Spinal cord (tissue), 9 donors: ENCODE measurements at regions not wholly inside any gene's neighbourhood (a gene's known extent, or its start where the extent isn't known, plus 50 kb on each side); places are given as distances from the start of the nearest gene placed in this dataset.

Experiments
- DNase-seq, 6 donors: peaks; one replicate each; pipeline versions ENCODE4 v3.0.0 to v3.0.0-alpha.2; 2013 to 2015; ENCODE audit warnings: low spot score in 6 of 6, low read depth in 4 of 6
- H3K27ac ChIP-seq: one replicate; pipeline ENCODE4 v1.5.1; 2013; ENCODE audit warnings: low read depth, low read length, control low read depth
- H3K27me3 ChIP-seq: one replicate; pipeline ENCODE4 v1.6.1; 2013; ENCODE audit warnings: low read length; ENCODE audit not compliant: control insufficient read depth, insufficient read depth
- H3K36me3 ChIP-seq: one replicate; pipeline ENCODE4 v1.6.1; 2013; ENCODE audit warnings: low read length; ENCODE audit not compliant: control insufficient read depth, insufficient read depth
- H3K4me1 ChIP-seq: one replicate; pipeline ENCODE4 v1.6.1; 2013; ENCODE audit warnings: low read length; ENCODE audit not compliant: control insufficient read depth, insufficient read depth
- H3K4me3 ChIP-seq: one replicate; pipeline ENCODE4 v1.5.1; 2013; ENCODE audit warnings: low read depth, low read length, control low read depth
- H3K9me3 ChIP-seq: one replicate; pipeline ENCODE4 v1.6.1; 2013; ENCODE audit warnings: low read length; ENCODE audit not compliant: control insufficient read depth, insufficient read depth
- WGBS: methylation state at CpG from one replicate; pipeline ENCODE4 v1.1.5; 2013; ENCODE audit warnings: missing lambda C conversion rate; ENCODE audit not compliant: insufficient coverage; 5-methylcytosine and 5-hydroxymethylcytosine counted together
- donor health status: healthy.

DNA sequence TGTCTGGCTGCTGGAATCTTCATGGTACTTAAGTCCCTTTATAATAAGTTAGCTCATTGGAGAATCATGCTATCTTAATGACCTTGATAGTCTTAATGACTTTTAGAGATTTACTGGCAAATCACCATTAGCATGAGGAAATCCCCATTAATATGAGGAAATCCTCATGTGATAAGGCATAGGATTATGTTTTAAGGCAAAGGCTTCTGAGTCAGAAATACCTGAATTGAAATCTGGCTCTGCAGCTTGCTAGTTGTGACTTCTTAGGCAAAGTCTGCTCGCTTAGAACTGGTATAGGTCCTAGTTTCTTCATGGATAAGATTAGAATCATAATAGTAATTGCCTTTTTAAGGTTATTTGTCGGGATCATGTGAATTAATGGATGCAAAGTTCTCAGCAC, 190.2 kb upstream of the BANK1 start:
- H3K27ac ChIP-seq = no peak overlapping the region
- 100% methylated on average over 2 of the region's 2 CpGs for WGBS

DNA sequence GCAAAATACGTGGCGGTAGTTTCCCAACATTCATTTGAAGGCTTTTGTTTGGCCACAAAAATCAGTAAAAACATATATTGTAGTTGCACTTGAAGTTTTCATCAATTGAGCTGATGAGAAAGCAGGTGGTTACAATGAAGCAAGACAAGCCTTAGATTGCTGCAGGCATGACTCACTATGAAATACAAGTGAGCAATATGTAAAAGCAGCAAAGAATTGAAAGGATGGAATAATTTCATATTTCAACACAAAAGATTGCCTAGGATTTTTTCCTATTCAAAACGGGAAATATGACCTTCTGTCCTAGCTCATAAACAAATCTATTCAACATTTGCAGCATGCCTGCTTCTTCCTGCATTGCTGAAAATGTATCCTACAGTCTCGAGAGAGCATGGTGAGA, 190.9 kb upstream of the BANK1 start:
- Histone ChIP-seq H3K27me3 (no peaks in the 10 kb centered on the region), H3K27ac (no peak overlapping the region), H3K36me3 (no peaks in the 10 kb centered on the region), H3K4me3 (no peak overlapping the region), H3K9me3 (no peaks in the 10 kb centered on the region), H3K4me1 (no peaks in the 10 kb centered on the region)
- no peak for DNase-seq
- WGBS = 100% methylated on average over 1 of the region's 4 CpGs

More for the DNA sequence above, 190.2 kb upstream of the BANK1 start:
- DNase-seq = no peak
- no peaks in the 10 kb centered on the region for H3K36me3 ChIP-seq
- H3K4me1 ChIP-seq = no peaks in the 10 kb centered on the region
- no peaks in the 10 kb centered on the region for H3K9me3 ChIP-seq
- no peak overlapping the region for H3K4me3 ChIP-seq
- no peaks in the 10 kb centered on the region for H3K27me3 ChIP-seq

DNA sequence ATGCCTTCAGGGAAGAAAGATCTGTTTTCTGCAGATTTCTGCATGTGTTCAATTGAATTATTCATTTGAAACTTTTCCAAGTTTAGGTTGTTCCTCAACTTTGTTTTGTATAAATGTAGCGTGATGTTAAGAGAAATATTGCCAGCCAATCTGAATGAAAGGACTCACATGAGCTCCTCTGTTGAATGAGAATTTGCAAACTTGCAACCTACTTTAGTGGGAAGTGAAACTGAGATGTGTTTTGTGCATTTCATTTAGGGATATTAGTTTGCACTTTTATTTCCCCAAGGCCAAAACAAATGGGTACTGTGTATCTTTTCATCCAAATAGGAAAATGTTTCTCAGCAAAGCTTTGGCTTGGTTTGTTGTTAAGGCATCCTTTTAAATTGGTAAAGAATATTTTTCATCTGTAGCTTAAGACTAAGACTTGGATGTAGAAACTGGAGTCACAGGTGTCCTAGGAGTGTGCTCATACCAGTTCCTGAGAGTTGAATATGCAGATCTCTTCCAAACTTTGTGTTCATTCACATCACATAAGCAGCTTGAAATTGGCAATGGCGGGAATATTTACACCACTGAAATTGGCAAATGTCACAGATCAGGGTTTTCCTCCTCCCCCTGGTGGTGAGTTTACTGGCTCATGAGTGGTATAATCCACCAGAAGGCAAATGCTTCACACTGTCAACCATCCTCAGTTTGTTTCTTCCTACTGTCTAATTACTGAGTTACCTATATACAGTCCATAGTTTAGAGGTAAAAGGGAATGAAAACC, 193.6 kb upstream of the BANK1 start:
- Histone ChIP-seq H3K36me3 (no peaks in the 10 kb centered on the region), H3K9me3 (no peaks in the 10 kb centered on the region), H3K4me1 (no peaks in the 10 kb centered on the region), H3K27me3 (no peaks in the 10 kb centered on the region), H3K27ac (no peak overlapping the region), H3K4me3 (no peak overlapping the region)
- DNase-seq = peak in 1 of 6 donors; percentile 25
- WGBS = 88% methylated on average over 1 of the region's 2 CpGs

DNA sequence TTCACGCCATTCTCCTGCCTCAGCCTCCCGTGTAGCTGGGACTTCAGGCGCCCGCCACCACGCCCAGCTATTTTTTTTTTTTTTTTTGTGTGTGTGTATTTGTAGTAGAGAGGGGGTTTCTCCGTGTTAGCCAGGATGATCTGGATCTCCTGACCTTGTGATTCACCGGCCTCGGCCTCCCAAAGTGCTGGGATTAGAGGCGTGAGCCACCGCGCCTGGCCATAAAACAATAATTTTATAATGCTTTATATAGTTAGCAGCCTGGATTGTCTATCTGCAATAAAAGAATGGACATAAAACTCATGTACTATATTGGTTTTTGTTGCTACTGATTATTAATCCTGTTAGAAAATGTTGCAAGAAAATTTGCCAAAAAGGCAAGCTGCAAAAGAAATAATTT, 195.9 kb upstream of the BANK1 start:
- no peaks in the 10 kb centered on the region for H3K9me3 ChIP-seq
- no peaks in the 10 kb centered on the region for H3K4me1 ChIP-seq
- no peak overlapping the region for H3K27ac ChIP-seq
- WGBS = no CpG with 5 or more reads among the region's 11 CpGs
- no peak overlapping the region for H3K4me3 ChIP-seq
- H3K27me3 ChIP-seq = no peaks in the 10 kb centered on the region
- H3K36me3 ChIP-seq = no peaks in the 10 kb centered on the region
- DNase-seq = no peak

DNA sequence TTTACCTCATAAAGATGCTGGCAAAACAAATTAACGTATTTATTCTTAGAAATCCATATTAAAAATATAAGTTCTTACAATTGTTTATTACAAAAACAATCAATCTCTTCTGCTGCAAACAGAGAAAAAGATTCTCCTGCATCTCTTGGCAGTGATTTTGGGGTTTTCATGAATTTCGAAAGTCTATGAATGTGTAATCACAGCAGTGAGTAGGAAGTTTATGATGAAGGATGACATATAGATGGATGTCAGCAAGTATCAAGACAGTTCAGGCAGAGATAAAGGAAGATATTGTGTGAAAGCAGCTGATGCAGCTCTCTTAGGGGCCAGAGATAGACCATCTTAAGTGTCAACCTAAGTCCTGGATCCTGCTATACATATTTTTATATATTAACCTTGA, 196.9 kb upstream of the BANK1 start:
- H3K27me3 ChIP-seq = no peaks in the 10 kb centered on the region
- H3K27ac ChIP-seq = no peak overlapping the region
- no peak for DNase-seq
- H3K9me3 ChIP-seq = no peaks in the 10 kb centered on the region
- no peak overlapping the region for H3K4me3 ChIP-seq
- H3K36me3 ChIP-seq = no peaks in the 10 kb centered on the region
- H3K4me1 ChIP-seq = no peaks in the 10 kb centered on the region
- WGBS = 83% methylated on average over 1 of the region's 2 CpGs

DNA sequence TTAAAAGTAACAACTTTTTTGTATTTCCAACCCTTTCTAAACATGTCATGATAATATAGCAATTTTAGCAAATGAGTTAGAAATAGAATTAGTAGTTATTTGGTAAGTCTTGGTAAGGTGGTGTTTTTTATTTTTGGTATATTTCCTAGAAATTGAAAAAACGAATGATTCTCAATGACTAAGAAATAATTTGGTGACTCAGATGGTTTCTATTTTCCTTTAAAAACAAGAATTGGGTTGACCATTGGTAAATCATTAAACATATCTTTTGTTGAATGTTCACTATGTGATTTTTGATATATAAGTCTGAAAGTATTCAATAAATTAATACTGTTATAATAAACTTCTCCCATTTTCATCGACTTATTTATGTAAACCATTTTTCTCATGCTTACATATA, 206.2 kb upstream of the BANK1 start:
- no peak overlapping the region for H3K27ac ChIP-seq

DNA sequence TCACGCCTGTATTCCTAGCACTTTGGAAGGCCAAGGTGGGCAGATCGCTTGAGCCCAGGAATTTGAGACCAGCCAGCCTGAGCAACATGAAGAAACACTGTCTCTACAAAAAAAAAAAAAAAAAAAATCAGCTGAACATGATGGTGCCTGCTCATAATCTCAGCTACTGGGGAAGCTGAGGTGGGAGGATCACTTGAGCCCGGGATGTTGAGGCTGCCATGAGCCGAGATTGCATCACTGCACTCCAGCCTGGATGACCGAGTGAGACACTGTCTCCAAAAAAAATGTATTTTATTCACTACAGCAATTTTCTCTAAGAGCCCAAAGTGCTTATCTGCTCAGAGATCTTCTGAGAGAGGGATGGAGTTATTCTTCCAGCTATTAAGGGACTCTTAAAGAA, 215.8 kb upstream of the PPP3CA start:
- Histone ChIP-seq H3K27ac (no peak overlapping the region), H3K4me1 (no peaks in the 10 kb centered on the region), H3K4me3 (no peak overlapping the region), H3K9me3 (no peaks in the 10 kb centered on the region), H3K36me3 (no peaks in the 10 kb centered on the region), H3K27me3 (no peaks in the 10 kb centered on the region)
- no peak for DNase-seq
- 88% methylated on average over 2 of the region's 5 CpGs for WGBS

More for the DNA sequence above, 206.2 kb upstream of the BANK1 start:
- Histone ChIP-seq H3K9me3 (peaks cover 3% of the 10 kb centered on the region), H3K27me3 (no peaks in the 10 kb centered on the region), H3K4me3 (no peak overlapping the region), H3K4me1 (no peaks in the 10 kb centered on the region), H3K36me3 (no peaks in the 10 kb centered on the region)
- no CpG with 5 or more reads among the region's 2 CpGs for WGBS
- no peak for DNase-seq

DNA sequence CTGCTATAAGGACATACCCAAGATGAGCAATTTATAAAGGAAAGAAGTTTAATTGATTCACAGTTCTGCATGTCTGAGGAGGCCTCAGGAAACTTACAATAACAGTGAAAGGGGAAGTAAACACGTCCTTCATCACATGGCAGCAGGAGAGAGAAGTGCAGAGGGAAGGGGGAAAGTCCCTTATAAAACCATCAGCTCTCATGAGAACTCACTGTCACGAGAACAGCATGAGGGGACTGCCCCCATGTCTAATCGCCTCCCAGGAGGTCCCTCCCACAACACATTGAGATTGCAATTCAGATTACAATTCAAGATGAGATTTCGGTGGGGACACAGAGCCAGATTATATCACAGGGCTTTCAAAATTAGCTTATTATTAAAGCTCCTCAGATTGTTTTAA, 209.5 kb upstream of the PPP3CA start:
- H3K27me3 ChIP-seq = no peaks in the 10 kb centered on the region
- no peaks in the 10 kb centered on the region for H3K4me1 ChIP-seq
- no peak for DNase-seq
- no peak overlapping the region for H3K4me3 ChIP-seq
- peaks cover 5% of the 10 kb centered on the region for H3K9me3 ChIP-seq
- WGBS = 72% methylated on average over 2 of the region's 4 CpGs
- no peak overlapping the region for H3K27ac ChIP-seq
- no peaks in the 10 kb centered on the region for H3K36me3 ChIP-seq

DNA sequence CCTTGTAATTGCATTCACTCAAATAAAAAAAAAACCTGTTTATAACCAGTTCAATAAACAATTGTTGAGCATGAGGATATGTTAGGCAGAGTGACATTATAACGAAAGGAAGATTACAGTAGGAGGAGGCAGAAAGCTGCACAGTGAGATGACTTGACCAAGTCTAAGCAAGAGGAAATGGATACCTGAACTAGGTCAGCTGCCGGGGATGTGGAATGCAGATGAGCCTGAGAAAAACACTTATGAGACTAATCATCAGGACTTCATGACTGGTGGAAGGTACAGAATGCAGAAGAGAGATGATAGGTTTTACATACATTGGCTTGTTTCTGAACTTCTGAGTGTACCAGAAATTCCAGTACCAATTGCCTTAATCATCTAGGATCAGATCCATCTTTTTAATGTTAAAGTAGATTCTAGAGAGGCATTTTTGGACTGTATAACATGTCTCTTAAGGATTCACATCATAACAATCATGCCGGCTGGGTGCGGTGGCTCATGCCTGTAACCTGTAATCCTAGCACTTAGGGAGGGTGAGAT, 208.1 kb upstream of the PPP3CA start:
- Histone ChIP-seq H3K27ac (no peak overlapping the region), H3K4me3 (no peak overlapping the region), H3K27me3 (no peaks in the 10 kb centered on the region), H3K36me3 (no peaks in the 10 kb centered on the region), H3K4me1 (no peaks in the 10 kb centered on the region), H3K9me3 (peaks cover 5% of the 10 kb centered on the region)
- WGBS = 95% methylated on average over 4 of the region's 4 CpGs
- no peak for DNase-seq

DNA sequence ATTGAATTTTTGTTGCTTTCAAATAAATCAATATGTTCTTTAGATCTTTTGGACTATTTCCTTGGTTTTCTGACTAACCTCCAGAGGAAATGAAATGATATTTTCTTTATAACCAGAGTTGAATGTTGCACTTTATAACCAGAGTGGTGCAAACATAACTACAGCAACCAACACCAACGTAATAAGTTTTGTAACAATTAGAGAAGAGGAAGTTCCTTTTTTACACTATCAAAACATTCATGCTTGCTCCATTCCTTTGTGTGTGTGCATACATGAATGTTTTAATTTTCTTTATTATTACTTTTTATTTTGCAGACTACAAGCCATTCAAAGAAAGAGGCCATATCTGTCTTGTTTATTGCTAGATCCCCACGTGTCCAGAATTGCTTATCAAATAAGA, 193.0 kb upstream of the PPP3CA start:
- no peak for DNase-seq
- Histone ChIP-seq H3K36me3 (no peaks in the 10 kb centered on the region), H3K27ac (no peak overlapping the region), H3K4me3 (no peak overlapping the region), H3K9me3 (peaks cover 5% of the 10 kb centered on the region), H3K27me3 (no peaks in the 10 kb centered on the region), H3K4me1 (no peaks in the 10 kb centered on the region)
- no CpG with 5 or more reads among the region's 2 CpGs for WGBS
